Gastroesophageal sphincter (tissue), 4 donors: ENCODE measurements at regions not wholly inside any gene's neighbourhood (a gene's known extent, or its start where the extent isn't known, plus 50 kb on each side); places are given as distances from the start of the nearest gene placed in this dataset.

Experiments used
- ATAC-seq: fragments of 150-250 bp; one replicate; pipeline ENCODE4 v1.9.1; 2016; ENCODE audit warnings: mild to moderate bottlenecking, moderate library complexity
- H3K27ac ChIP-seq, 4 donors: fragments of 200-600 bp; sonication (generic) in 3 of 4; 1 replicate in 3 of 4; 2 replicates in 1 of 4; pipeline ENCODE4 v1.5.1; 2016 to 2019
- H3K27me3 ChIP-seq: fragments of 200-600 bp; sonication (generic); one replicate; pipeline ENCODE4 v1.5.1; 2019
- H3K36me3 ChIP-seq, 2 donors: fragments of 200-600 bp; sonication (generic); one replicate each; pipeline ENCODE4 v1.5.1; 2019; ENCODE audit warnings: control low read depth in 1 of 2
- H3K4me1 ChIP-seq, 3 donors: fragments of 200-600 bp; sonication (generic); 1 replicate in 2 of 3; 2 replicates in 1 of 3; pipeline ENCODE4 v1.5.1; 2016 to 2019; ENCODE audit warnings: control low read depth in 2 of 3
- H3K4me3 ChIP-seq, 2 donors: fragments of 200-600 bp; sonication (generic); one replicate each; pipeline ENCODE4 v1.5.1; 2019; ENCODE audit warnings: mild to moderate bottlenecking in 1 of 2, moderate library complexity in 1 of 2
- H3K9me3 ChIP-seq, 3 donors: fragments of 200-600 bp; sonication (generic); one replicate each; pipeline ENCODE4 v1.5.1; 2017 to 2019; ENCODE audit warnings: control low read depth in 2 of 3
- CTCF ChIP-seq, 4 experiments: fragments of 200-600 bp in 2 of 4; fragments of 450-650 bp in 2 of 4; sonication (generic) in 1 of 4; IDR thresholded peaks; one replicate each; pipeline ENCODE4 v1.5.1; 2017 to 2019; ENCODE audit warnings: antibody characterized with exemption in 4 of 4, mild to moderate bottlenecking in 2 of 4, moderate library complexity in 2 of 4
- EP300 ChIP-seq: sonication (generic); formaldehyde crosslinking; IDR thresholded peaks from one replicate; pipeline ENCODE4 v1.6.1; 2017; ENCODE audit warnings: antibody characterized with exemption, mild to moderate bottlenecking
- POLR2A ChIP-seq, 2 donors: fragments of 450-650 bp; IDR thresholded peaks; one replicate each; pipeline ENCODE4 v1.6.1; 2017; ENCODE audit warnings: antibody characterized with exemption in 2 of 2, mild to moderate bottlenecking in 2 of 2, moderate library complexity in 1 of 2
- POLR2AphosphoS5 ChIP-seq: sonication (generic); formaldehyde crosslinking; IDR thresholded peaks from one replicate; pipeline ENCODE4 v1.6.1; 2017; ENCODE audit warnings: antibody characterized with exemption
- WGBS, 2 donors: methylation state at CpG; one replicate each; pipeline ENCODE4 v1.1.5; 2018; ENCODE audit warnings: low coverage in 1 of 2; 5-methylcytosine and 5-hydroxymethylcytosine counted together

- ATAC-seq: no peak
- Histone ChIP-seq H3K4me1 (no peaks in the 10 kb centered on the region), H3K27ac (no peak overlapping the region), H3K9me3 (peaks cover 0 to 9% (median 0%) of the 10 kb centered on the region in 3 donors), H3K36me3 (no peaks in the 10 kb centered on the region), H3K4me3 (no peak overlapping the region), H3K27me3 (no peaks in the 10 kb centered on the region)
- WGBS, 2 donors: 61% methylated on average over 3 of the region's 3 CpGs
- no peak for TF ChIP-seq POLR2AphosphoS5
- TF ChIP-seq CTCF (IDR thresholded peaks at IDR 0.05): no peak
- no peak for TF ChIP-seq EP300
- no peak for TF ChIP-seq POLR2A (IDR thresholded peaks at IDR 0.05)
These were observed 108.3 kb upstream of the CACNA2D3 start for GRCh38 chr3:54014067-54014466.

GRCh38 chr3:54008744-54009143, 113.6 kb upstream of the CACNA2D3 start:
- WGBS, 2 donors: 90% methylated on average over 2 of the region's 2 CpGs; no CpG with 5 or more reads in 1 of the 2 donors
- no peak for TF ChIP-seq POLR2AphosphoS5
- TF ChIP-seq EP300: no peak
- TF ChIP-seq POLR2A (IDR thresholded peaks at IDR 0.05): no peak
- no peak for TF ChIP-seq CTCF (IDR thresholded peaks at IDR 0.05)
- H3K4me1 ChIP-seq: peaks cover 0 to 5% (median 0%) of the 10 kb centered on the region in 3 donors
- no peaks in the 10 kb centered on the region for H3K9me3 ChIP-seq
- H3K36me3 ChIP-seq: no peaks in the 10 kb centered on the region
- H3K27ac ChIP-seq: no peak overlapping the region
- ATAC-seq: no peak
- no peaks in the 10 kb centered on the region for H3K27me3 ChIP-seq
- no peak overlapping the region for H3K4me3 ChIP-seq

GRCh38 chr3:54008099-54008498, 114.3 kb upstream of the CACNA2D3 start:
- Histone ChIP-seq H3K27ac (no peak overlapping the region), H3K27me3 (no peaks in the 10 kb centered on the region), H3K9me3 (no peaks in the 10 kb centered on the region), H3K4me3 (no peak overlapping the region), H3K36me3 (no peaks in the 10 kb centered on the region), H3K4me1 (peaks cover 0 to 5% (median 0%) of the 10 kb centered on the region in 3 donors)
- WGBS, 2 donors: 70 to 77% methylated on average over 3 to 6 of the region's 6 CpGs
- ATAC-seq: no peak
- TF ChIP-seq POLR2A (IDR thresholded peaks at IDR 0.05) (no peak), CTCF (IDR thresholded peaks at IDR 0.05) (no peak)

- 70 to 85% methylated on average over 5 of the region's 5 CpGs for whole genome bisulfite sequencing, 2 donors
- Histone ChIP-seq H3K36me3 (no peaks in the 10 kb centered on the region), H3K4me3 (no peak overlapping the region), H3K27ac (no peak overlapping the region), H3K27me3 (no peaks in the 10 kb centered on the region), H3K9me3 (no peaks in the 10 kb centered on the region), H3K4me1 (peaks cover 0 to 5% (median 0%) of the 10 kb centered on the region in 3 donors)
- ATAC-seq: no peak
- TF ChIP-seq POLR2A (IDR thresholded peaks at IDR 0.05) (no peak), EP300 (no peak), CTCF (IDR thresholded peaks at IDR 0.05) (no peak), POLR2AphosphoS5 (no peak)
These were observed 112.7 kb upstream of the SELENOK start for GRCh38 chr3:54004335-54004734.

GRCh38 chr3:54003136-54003535, 111.5 kb upstream of the SELENOK start:
- no peak for ATAC-seq

More at GRCh38 chr3:54003136-54003535, 111.5 kb upstream of the SELENOK start:
- Histone ChIP-seq H3K36me3 (no peaks in the 10 kb centered on the region), H3K27me3 (no peaks in the 10 kb centered on the region), H3K27ac (no peak overlapping the region), H3K4me3 (no peak overlapping the region), H3K4me1 (peaks cover 0 to 5% (median 0%) of the 10 kb centered on the region in 3 donors), H3K9me3 (no peaks in the 10 kb centered on the region)
- no peak for TF ChIP-seq CTCF (IDR thresholded peaks at IDR 0.05)
- no peak for TF ChIP-seq EP300
- TF ChIP-seq POLR2A (IDR thresholded peaks at IDR 0.05): no peak
- no peak for TF ChIP-seq POLR2AphosphoS5
- WGBS, 2 donors: 78 to 85% methylated on average over 5 to 6 of the region's 9 CpGs
